ENCODE measurements at regions not wholly inside any gene's neighbourhood (a gene's known extent, or its start where the extent isn't known, plus 50 kb on each side); places are given as distances from the start of the nearest gene placed in this dataset.

GRCh38 chr16:27730661-27731210 is 180.8 kb downstream of the KATNIP start:
- no peak for TF ChIP-seq CTCF (IDR thresholded peaks at IDR 0.05; ENCODE audit: low read depth, low read length, missing control alignments)
- no peak for DNase-seq (ENCODE audit: low read depth)
- no peak overlapping the region for H3K4me3 ChIP-seq (ENCODE audit: low read depth, low read length)
- in situ Hi-C loops (cut with HindIII; ENCODE audit: low sequenced_read_pairs), result no loop called here

GRCh38 chr16:27735031-27735430 is 185.1 kb downstream of the KATNIP start:
- in situ Hi-C loops (cut with HindIII; ENCODE audit: low sequenced_read_pairs), result no loop called here
- TF ChIP-seq CTCF (IDR thresholded peaks at IDR 0.05; ENCODE audit: low read depth, low read length, missing control alignments), result no peak

DNA sequence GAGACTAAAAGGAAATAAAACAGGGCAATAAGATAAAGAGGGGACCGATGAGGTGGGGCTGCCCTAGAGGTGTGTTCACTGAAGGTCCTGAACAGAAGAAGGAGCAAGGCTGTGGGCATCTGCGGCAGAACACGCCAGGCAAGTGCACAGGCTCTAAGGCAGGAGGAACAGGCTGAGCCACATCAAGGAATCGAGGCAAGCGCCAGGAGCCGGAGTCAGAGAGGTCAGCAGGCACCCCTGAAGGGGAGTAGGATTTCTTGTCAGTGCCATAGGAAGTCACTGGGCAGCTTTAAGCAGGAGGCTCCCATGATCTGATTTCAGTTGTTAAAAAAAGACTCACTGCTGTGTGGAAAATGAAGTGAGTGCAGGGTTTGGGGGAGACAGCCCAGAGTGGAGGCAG is 186.5 kb downstream of the KATNIP start:
- in situ Hi-C loops (cut with HindIII; ENCODE audit: low sequenced_read_pairs), result no loop called here
- no peak for TF ChIP-seq CTCF (IDR thresholded peaks at IDR 0.05; ENCODE audit: low read depth, low read length, missing control alignments)
- no peak overlapping the region for H3K4me3 ChIP-seq (ENCODE audit: low read depth, low read length)
- no peak for DNase-seq (ENCODE audit: low read depth)

More at GRCh38 chr16:27735031-27735430, 185.1 kb downstream of the KATNIP start:
- H3K4me3 ChIP-seq (ENCODE audit: low read depth, low read length), result no peak overlapping the region
- DNase-seq (ENCODE audit: low read depth), result no peak

DNA sequence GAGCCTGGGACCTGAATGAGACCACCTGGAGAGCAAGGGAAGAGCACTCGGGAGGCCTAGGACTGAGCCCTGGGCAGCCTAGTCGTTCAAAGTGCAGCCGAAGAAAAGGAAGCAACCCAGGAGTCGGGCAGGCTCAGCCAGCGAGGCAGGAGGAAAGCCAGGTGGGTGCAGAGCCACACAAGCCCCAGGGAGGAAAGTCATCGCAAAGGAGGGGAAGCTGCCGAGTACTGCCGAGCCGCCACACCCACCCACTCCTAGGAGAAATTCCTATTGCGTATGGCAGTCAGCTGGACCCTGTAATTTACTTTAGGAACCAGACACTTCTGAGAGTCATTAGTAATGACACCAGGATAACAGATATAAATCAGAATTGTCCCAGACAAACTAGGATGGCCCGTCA is 187.6 kb downstream of the KATNIP start:
- DNase-seq (ENCODE audit: low read depth), result no peak
- TF ChIP-seq CTCF (IDR thresholded peaks at IDR 0.05; ENCODE audit: low read depth, low read length, missing control alignments), result no peak
- in situ Hi-C loops (cut with HindIII; ENCODE audit: low sequenced_read_pairs), result no loop called here
- no peak overlapping the region for H3K4me3 ChIP-seq (ENCODE audit: low read depth, low read length)
